Embryonic facial prominence (tissue), 1 donor: ENCODE measurements at regions not wholly inside any gene's neighbourhood (a gene's known extent, or its start where the extent isn't known, plus 50 kb on each side); places are given as distances from the start of the nearest gene placed in this dataset.
"Not testable (repeated sequence)": the region's sequence is repeated elsewhere in the genome, so short reads cannot be mapped to it uniquely, and the experiment has no call there.

Experiments
- DNase-seq: peaks from one replicate; pipeline ENCODE4 v3.0.0-alpha.2; 2016; ENCODE audit errors: extremely low spot score

- peak; percentile 66 for DNase-seq
Observed at GRCh38 chr4:181077341-181077740, 1165.9 kb upstream of the TENM3 start.

GRCh38 chr4:181078196-181078595 lies 1165.0 kb upstream of the TENM3 start:
- DNase-seq, result no peak

- DNase-seq, result no peak
Observed at GRCh38 chr4:181083757-181084361, 1159.3 kb upstream of the TENM3 start.

GRCh38 chr4:181085557-181085956 lies 1157.6 kb upstream of the TENM3 start:
- no peak for DNase-seq

- no peak for DNase-seq
Observed at GRCh38 chr4:181105487-181105886, 1137.7 kb upstream of the TENM3 start.

- DNase-seq, result no peak
Observed at GRCh38 chr4:181106398-181106797, 1136.8 kb upstream of the TENM3 start.

DNA sequence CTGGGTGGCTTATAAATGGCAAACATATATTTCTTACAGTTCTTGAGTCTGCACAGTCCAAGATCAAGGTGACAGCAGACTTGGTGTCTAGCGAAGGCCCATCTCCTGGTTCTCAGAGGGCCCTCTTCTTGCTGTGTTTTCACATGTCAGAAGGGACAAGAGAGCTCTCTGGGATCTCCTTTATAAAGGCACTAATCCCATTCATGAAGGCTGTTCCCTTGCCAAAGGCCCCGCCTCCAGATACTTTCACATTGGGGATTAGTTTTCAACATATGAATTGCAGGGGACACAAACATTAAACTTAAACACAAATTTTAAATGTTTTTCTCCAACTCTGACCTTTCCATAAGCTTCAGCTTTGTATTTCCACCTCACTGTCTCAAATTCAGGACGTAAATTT lies 1135.0 kb upstream of the TENM3 start:
- no peak for DNase-seq

DNA sequence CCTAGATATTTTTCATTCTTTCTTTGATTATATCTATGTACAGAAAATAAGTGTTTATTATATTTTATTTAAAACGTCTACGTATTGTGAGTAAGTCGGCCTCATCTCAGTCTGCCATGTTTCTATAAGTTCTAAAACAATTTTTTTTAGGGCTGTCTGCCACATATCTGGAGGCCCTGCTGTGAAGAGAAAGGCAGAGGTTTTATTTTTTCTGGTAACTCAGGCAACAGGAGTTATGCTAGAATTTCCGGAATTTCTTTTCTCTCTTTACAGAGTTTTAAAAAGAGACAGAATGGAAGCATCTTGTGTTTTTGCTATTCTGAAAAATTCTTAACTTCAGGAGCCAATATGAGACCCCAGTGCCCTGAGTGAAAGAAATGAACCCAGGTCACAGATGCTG lies 1124.0 kb upstream of the TENM3 start:
- no peak for DNase-seq

- no peak for DNase-seq
Observed at GRCh38 chr4:181121733-181122132, 1121.5 kb upstream of the TENM3 start.

DNA sequence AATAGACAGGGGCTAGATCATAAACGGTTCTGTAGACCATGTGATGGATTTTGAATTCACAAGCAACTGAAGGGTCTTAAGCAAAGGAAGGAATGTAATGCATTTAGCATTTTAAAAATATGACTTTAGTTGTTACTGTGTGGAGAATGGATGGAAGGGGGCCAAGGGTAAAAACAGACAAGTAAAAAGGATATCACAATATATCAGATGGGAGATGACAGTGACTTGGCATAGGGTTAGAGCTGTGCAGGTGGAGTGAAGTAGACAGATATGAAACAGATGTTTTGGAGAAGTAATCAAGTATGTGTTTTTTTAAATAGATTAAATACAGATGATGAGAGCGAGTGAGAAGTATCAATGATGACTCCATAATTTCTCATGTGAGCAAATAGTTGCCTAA lies 1116.0 kb upstream of the TENM3 start:
- DNase-seq, result no peak

GRCh38 chr4:181130317-181130716 lies 1112.9 kb upstream of the TENM3 start:
- DNase-seq, result not testable (repeated sequence)

- no peak for DNase-seq
Observed at GRCh38 chr4:181137351-181137750, 1105.9 kb upstream of the TENM3 start.

DNA sequence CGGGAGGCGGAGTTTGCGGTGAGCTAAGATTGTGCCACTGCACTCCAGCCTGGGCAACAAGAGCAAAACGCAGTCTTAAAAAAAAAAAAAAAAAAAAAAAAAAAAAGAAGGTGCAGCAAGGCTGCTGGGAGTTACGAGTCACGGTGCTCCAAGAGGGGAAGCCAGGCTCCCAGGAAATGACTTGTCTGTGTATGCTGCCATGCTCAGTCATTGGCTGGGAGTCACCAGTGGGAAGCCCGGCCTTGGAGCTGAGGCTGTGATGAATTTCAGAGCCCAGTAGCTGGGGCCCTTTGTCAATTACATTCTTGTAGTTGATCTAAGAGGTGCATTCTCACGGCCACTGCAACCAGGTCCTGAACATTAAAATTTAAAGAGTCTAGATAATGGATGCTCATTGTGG lies 1105.1 kb upstream of the TENM3 start:
- DNase-seq, result no peak

GRCh38 chr4:181140037-181140603 lies 1103.1 kb upstream of the TENM3 start:
- DNase-seq, result no peak

GRCh38 chr4:181143250-181143854 lies 1099.8 kb upstream of the TENM3 start:
- peak; percentile 64 for DNase-seq

DNA sequence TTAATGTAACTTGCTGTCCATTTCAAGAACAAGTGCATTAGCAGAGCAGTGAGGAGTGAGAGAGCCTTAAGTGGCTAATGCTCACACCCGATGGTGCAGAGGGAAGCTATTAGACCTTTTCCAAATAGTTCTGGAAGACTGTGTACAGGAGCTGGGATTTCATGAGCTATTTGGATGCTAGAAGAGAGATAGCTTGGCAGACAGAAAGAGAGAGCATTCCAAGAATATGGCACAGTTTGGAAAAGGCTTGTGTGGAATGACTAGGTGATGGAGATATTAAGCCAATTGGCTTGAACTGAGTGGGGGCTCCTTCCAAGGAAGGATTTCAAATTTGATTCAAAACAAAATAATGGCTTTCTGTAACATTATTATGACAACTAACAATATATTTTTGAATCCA lies 1097.2 kb upstream of the TENM3 start:
- no peak for DNase-seq

DNA sequence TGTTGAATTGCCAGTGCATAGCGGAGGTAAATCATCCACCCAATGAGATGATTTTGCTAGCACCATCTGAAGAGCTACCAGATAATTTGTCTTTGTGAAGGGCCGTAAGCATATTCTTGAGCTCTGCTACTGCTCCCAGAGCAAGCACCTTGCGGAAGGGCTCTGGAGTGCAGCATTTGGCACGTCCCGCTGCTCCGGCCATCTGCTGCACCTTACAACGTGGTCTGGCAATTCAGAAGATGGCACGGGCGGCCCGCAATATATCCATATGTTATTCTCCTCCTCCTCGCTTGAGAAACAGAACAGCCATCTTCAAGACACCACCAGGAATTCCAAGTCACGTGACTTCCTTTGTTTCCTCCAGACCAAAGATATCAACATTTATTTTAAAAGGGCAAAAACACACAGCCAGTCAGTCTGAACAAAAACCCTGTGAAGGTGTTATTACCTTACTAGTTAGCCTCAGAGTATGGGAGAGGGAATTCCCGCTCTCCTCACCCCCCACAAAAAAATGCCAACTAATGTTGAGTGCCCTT lies 1095.7 kb upstream of the TENM3 start:
- DNase-seq, result no peak

- DNase-seq, result no peak
Observed at GRCh38 chr4:181148470-181148869, 1094.7 kb upstream of the TENM3 start.

GRCh38 chr4:181150191-181150590 lies 1093.0 kb upstream of the TENM3 start:
- DNase-seq, result no peak

DNA sequence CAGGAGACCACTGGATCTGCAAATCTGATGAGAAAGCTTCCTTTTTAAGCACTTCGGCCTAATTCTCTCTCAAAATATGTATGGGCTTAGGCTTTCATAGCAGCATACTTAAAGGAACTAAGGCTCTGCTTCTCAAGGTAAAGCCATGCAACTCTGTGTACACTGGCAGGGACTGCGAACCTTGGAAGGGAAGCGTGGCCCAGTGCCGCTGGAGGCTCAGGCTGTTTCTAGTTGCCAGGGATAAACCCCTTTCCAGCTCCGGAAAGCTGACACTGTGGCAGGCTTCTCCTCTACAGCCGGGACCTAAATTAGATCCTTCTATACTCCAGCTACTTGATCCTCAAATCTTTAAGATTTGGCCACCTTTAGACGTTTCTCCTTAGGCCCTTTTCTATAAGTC lies 1091.3 kb upstream of the TENM3 start:
- no peak for DNase-seq

DNA sequence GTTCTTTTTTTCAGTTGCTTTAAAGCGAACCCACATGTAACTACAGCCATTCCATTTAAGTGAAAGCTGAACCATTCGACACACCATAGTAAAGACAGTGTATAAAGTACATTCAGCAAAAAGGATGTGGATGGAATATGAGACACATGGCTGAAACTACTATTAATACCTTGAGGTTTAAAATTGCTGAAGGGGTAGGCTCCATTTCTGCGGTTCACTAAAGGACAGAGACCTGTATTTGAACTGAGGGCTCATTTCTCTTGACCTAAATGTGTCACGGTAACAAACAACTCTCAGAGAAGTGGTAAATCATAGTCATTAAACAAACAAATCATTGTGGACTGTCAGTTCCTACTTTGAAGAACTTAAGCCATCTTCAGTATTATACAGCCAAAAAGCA lies 1085.6 kb upstream of the TENM3 start:
- DNase-seq, result no peak

- no peak for DNase-seq
Observed at GRCh38 chr4:181158971-181159370, 1084.2 kb upstream of the TENM3 start.

DNA sequence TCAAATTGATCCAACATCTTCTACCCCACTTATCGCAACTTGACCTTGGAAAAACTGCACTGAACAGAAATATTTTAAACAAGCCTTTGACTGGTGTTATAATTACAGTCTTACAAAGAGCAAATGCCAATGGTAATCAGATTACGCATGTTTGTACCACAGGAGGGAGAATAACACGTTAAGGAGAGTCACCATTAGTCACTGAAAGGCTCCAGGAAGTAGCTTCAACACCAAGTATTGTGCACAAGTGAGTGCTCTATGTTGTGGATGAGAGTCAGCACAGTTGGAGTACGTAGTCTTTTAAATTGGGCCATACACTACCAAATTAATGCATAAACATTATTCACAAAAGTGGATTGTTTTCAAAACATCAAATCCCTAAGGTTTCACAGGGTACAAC lies 1081.5 kb upstream of the TENM3 start:
- DNase-seq, result no peak
